ENCODE measurements at regions not wholly inside any gene's neighbourhood (a gene's known extent, or its start where the extent isn't known, plus 50 kb on each side); places are given as distances from the start of the nearest gene placed in this dataset.

GRCh38 chr12:9341260-9341585, 133.0 kb upstream of the PZP start:
- TF ChIP-seq CTCF (IDR thresholded peaks at IDR 0.05) (no peak), POLR2A (IDR thresholded peaks at IDR 0.05) (no peak), POLR2AphosphoS5 (IDR thresholded peaks at IDR 0.05) (no peak), EP300 (IDR thresholded peaks at IDR 0.05) (no peak)
